GM18858 (cell line): ENCODE measurements at regions not wholly inside any gene's neighbourhood (a gene's known extent, or its start where the extent isn't known, plus 50 kb on each side); places are given as distances from the start of the nearest gene placed in this dataset.
"Not testable (repeated sequence)": the region's sequence is repeated elsewhere in the genome, so short reads cannot be mapped to it uniquely, and the experiment has no call there.

Source experiments
- ATAC-seq: cut with Tn5 transposase; IDR thresholded peaks from one replicate; pipeline ENCODE4 v1.9.1; 2021; ENCODE audit not compliant: unreplicated experiment

DNA sequence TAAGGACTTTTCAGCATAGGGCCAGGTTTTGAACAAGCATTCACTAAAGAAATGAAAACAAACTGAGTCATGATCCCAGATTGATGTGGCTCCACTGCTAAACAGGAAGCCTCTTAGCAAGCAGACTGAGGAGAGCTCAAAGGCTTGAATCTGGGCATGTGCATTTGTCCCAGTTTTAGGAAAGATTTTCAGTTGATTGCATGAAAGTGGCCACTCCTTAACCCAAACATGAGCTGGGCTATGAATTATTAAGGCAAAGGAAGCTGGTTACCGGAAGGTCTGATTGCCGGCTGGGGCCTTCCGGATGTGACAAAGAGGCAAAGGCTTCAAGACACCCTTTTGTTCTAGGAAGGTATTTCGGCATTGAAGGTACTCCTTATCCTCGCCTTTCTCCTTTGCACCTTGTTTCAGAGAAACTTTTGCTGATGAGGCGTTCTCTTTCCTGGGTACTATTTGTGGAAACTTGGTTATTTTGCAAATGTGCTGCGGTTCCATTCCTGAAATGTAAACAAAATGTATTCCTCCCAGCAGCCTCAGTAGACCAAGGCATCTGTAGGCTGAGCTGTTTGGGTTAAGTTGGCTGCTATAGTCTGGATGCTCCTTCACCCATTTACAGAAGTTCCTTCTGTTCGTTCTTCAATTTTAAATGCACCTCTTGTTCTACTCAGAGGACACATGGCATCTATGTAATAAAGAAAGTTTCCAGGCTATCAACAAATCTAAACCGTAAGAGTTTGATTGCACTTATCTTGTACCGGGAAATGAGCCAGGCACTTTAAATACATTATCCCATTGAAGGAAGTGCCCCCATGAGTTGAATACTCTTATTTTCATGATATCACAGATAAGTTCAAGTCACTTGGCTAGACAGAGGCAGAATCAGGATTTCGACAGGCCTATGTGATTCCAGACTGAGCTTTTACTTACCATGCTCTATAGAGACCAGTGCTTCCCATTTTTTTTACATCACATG lies 115.6 kb upstream of the METAP2 start:
- no peak for ATAC-seq

DNA sequence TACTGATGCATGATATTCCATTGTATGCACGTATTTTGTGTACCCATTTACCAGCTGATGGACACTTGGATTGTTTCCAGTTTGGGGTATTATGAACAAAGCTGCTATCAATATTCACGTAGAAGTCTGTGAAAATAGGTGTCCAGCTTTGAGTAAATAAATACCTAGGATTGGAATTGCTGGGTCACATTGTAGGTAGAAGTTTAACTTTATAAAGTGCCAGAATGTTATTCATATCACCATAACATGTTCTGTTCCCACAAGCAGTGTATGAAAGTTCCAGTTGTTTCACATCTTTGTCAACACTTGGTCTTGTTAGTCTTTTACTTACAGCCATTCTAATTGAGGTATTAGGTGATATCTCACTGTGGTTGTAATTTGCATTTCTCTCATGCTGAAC lies 108.0 kb upstream of the METAP2 start:
- no peak for ATAC-seq

DNA sequence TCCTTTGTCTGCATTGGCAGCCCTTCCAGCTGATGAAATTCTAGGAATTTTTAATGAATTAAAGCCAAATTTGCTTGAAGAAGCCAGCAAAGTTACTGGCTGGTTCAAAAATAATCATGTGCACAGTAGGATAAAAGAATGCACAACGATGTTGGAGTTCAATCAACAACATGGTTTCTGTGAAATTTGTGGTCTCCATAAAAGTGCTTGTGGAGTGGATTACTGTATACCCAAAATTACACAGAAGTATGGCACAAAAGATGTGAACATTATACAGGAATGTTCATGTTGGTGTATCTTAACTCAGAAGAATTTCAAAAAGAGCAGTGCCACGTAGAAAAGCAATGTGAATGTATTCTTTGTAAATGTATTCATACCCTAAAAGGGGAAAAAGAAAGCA lies 105.0 kb upstream of the METAP2 start:
- no peak for ATAC-seq

DNA sequence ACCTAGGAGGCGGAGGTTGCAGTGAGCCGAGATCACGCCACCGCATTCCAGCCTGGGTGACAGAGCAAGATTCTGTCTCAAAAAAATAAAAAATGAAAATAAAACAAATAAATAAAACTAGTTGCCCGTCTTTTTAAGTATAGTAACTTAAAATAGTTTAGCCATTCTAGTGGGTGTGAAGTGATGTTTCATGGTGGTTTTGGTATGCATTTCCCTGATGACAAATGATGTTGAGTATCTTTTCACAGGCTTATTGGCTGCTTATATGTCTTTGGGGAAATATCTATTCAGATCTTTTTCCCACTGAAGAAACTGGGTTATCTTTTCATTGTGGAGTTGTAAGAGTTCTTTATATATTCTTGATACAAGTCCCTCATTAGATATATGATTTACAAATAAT lies 102.4 kb upstream of the METAP2 start:
- ATAC-seq: no peak

DNA sequence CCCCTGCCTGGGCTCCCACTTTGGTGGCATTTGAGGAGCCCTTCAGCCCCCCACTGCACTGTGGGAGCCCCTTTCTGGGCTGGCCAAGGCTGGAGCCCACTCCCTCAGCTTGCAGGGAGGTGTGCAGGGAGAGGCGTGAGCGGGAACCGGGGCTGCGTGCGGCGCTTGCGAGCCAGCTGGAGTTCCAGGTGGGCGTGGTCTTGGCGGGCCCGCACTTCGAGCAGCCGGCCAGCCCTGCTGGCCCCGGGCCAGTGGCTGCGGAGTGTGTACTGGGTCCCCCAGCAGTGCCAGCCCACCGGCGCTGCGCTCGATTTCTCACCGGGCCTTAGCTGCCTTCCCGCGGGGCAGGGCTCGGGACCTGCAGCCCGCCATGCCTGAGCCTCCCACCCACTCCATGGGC lies 94.5 kb upstream of the METAP2 start:
- ATAC-seq: not testable (repeated sequence)

DNA sequence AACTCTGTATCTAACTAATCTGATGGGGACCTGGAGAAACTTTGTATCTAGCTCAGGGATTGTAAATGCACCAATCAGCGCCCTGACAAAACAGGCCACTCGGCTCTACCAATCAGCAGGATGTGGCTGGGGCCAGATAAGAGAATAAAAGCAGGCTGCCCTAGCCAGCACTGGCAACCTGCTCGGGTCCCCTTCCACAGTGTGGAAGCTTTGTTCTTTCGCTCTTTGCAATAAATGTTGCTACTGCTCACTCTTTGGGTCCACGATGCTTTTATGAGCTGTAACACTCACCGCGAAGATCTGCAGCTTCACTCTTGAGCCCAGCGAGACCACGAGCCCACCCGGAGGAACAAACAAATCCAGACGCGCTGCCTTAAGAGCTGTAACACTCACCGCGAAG lies 93.6 kb upstream of the METAP2 start:
- not testable (repeated sequence) for ATAC-seq

DNA sequence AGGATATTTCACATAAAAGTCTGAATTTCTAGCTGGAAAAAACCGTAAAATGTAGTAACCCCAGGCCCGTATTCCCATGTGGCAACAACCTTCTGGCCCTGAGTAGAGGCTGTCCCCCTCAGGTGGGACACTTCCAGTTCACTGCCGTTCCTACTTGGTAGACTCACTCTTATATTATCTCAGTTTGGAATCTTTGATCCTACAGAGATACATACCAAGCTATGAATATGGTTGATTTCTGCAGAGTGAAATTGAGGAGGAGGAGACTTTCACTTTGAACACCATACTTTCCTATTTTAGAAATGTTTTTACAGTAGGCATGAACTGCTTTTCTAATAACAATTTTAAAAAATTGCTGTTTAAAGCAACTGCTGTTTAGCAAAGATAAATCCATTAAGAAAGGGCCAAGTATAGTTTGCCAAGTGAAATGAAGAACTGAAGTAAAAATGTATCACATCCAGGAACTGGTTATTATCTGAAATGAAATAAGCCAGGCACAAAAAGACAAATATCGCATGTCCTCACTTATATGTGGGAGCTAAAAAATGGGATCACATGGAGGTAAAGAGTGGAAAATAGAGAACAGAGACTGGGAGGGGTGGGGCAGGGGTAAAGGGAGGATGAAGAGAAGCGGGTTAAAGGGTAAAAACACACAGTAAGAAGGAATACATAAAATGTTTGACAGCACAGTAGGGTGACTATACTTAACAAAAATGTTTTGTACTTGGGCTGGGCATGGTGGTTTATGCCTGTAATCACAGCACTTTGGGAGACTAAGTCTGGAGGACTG lies 92.8 kb upstream of the METAP2 start:
- ATAC-seq: no peak

DNA sequence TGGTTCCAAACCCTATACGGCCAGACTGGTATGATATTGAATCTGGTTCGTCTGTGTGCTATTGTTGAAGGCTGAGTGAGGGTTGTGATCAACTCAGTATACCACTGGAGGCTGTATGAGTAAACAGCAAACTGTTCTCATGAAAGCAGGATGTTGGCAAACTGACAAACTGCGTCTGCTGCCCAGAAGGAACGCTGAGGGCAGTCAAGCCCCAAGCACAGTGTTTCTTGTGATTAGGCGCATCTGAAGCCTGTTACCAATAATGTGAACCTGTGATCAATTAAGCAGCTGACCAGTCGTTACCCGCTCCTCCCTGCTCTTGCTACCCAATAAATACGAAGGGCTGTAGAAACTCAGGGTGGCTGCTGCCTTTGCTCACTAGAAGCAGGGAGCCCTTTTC lies 90.0 kb upstream of the METAP2 start:
- ATAC-seq: not testable (repeated sequence)

DNA sequence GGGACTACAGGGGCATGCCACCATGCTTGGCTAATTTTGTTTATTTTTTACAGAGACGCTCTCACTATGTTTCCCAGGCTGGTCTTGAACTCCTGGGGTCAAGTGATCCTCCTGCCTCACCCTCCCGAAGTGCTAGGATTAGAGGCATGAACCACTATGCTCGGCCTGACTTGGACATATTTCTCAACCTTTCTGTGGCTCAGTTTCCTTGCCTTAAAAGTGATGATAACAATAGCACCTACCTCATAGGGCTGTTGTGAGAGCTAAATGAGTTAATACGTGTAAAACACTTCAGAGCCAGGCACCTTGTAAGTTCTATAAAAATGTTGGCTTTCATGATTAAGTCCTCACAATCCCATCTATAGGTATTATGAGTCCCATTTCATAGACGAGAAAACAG lies 89.2 kb upstream of the METAP2 start:
- ATAC-seq: no peak

DNA sequence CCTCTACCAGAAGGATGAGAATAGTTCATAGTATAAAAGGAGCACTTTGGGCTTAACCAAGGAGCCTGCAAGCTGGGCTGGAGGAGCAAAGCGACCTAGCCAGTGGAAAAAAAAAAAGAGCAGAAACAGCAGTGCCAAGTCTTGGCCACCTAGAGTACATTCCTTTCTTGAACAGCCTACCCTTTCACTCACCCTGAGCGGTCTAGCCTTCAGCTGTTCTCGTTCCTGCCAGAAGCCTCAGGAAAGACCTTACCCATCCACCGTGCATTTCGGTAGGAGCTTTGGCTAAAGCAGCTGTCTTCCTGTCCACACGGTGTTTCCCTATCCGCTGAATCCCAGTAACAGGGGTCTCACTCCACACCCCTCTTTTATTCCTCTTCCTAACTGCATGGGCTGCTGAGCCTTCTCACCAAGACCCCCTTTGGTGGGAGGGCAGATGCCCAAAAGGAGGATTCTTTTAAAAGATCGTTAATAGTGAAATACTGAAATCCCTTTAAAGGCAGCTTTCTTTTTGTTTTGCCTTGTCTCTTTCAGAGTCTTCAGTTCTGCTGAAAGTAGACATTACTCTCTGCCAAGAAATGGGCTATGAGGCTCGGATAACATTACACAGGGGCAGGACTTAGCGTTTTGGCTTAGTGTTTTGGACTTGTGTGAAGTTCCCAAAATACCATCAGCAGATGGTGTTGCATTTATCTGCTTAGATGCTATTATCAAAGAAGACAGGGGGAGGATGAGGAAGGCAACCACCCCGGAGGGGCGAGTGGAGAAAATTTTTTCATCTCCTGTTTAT lies 88.5 kb upstream of the METAP2 start:
- no peak for ATAC-seq

DNA sequence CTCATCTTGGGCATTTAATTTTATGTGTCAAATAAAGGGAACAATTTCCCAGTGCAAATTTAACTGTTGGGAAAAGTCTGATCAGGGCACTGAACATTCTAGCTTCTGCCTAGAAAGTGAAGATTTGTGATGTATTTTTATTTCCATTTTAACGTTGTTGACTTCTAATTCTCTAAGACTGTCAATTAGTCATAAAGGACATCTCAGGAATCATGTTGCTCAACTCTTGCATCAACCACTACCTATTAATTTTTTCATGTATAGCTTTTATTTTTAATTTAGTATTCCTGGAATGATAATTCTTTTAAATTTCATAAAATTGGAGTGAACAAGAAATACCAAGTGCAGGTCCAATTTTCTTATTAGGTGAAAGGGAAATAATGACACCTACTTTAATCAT lies 87.9 kb upstream of the METAP2 start:
- no peak for ATAC-seq

DNA sequence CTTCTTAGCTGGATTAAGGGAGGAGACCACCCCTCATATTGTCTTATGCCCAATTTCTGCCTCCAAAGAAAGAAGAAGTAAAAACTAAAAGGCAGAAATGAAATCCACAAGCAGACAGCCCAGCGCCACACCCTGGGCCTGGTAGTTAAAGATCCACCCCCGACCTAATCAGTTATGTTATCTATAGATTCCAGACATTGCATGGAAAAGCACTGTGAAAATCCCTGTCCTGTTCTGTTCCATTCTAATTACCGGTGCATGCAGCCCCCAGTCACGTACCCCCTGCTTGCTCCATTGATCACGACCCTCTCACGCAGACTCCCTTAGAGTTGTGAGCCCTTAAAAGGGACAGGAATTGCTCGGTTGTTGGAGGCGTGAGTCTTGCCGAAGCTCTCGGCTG lies 85.7 kb upstream of the METAP2 start:
- not testable (repeated sequence) for ATAC-seq

DNA sequence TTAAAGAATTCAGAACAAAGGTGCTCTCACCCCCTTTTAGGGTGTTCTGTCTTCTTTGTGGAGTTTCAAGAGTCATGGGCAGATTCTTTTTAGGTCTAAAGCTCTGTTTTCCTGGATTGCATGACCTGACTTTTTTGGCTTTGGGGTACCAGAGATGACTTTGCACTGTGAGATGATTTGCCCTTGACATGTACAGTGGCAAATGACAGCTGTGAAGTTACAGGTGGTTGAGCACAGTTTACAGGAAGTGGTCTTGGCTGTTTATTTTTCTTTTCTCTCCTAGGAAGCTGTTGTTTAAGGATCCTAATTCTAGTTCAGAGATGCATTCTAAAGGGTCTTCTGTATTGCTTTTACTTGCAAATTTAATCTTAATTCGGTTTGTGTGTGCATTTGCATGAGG lies 83.8 kb upstream of the METAP2 start:
- ATAC-seq: peak; percentile 68

DNA sequence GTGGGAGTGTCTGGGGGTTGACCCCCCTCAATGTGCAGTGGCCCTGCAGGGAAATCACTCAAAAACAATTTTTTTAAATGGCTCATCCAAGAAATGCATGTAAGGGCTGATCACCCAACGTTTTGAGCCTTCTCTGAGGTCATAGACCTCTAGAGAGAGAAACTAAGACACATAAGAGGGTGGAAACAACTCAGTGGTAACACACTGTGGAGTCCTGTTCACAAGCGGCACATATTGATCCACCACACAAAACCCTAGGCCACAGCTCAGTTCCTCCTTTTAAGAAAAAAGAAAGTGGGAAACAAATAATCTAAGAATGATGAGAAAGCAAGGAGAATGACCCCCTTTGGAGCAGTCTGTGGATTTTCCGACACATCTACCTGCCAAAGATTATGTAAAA lies 83.0 kb upstream of the METAP2 start:
- no peak for ATAC-seq

DNA sequence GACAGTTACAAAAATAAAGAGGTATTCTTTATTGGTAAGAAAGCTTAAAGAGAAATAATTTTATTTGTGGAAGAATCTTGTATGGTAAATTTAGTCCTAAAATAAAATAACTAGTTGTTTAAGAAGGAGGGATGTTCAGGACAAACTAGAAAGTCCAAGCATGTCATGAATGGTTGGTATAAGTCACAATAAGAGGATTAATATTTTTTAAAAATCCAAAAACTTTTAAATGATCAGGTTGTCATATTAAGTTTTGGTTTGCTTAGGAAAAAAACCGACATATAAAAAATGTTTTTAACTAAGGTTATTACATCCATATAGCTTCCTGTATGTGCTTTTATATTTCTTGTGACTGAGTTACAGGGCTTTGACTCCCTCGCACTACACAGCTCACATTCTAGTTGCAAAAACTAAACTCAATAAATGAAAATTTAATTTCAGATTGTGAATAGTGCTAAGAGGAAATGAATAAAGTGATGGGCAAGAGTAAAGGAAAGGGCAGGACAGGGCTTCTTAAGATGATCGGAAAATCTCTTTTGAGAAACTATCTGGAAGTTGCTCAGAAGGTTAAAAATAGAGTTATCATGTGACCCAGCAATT lies 80.7 kb upstream of the METAP2 start:
- ATAC-seq: no peak

DNA sequence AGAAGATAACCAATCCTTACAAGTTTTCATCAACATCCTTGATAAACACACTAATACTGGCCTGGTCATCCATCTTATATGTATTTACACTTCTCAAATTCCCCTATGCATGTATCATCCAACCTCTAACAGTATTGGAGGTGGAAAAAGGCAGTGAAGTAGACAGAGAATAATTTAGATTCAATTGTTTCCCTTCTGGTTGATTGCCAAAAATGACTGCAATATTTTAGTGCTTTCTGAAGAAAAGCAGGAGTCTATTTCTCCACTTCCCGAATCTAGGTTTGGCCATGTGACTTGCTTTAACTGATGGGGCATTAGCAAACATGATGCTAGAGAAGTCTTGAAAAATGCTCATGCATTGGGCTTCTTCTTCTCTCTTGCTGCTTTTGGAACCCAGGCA lies 78.3 kb upstream of the METAP2 start:
- ATAC-seq: no peak

DNA sequence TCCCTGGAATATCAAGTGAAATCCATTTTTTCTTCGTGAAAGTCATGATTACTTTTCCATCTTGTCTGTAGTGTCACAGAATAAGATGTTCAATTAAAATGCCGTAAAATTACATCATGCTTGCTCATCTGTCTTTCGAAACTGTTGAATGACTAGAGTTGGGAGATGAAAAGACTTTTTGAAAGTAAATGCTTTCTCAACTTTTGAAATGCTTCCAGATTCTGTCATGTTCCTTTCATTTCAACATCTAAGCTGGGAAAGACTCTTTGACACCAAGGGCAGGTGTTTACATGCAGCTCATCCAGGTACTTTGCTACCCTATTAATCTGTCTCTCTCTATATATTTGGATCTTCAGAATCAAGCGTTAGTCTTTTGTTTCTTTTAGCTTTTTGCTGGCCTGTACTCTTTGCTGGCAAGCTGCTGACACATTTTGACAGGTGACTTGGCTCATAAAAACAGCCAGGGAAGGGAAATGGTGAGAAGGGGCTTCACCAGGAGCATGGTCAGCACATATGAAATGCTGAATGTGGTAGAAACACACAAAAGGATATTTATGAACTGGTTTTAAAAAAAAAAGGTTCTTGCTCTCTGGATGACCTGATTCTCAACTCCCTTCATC lies 77.0 kb upstream of the METAP2 start:
- ATAC-seq: no peak

DNA sequence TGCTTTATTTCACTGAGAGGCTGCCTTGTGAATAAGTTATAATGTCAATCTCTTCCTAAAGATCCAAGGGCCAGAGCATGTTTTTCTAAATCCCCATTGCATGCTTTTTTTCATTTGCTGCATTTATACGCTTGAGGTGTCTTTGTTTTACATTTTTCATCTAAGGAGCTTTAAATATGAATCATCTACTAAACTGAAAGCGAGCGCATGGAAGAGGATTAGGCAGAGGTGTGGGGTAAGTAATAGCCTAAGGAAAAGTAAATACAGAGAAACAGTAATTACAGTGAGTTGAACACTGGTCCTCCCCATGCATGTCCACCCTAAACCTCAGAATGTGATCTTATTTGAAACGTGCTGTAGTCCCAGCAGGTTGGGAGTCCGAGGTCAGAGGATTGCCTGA lies 76.4 kb upstream of the METAP2 start:
- ATAC-seq: no peak

DNA sequence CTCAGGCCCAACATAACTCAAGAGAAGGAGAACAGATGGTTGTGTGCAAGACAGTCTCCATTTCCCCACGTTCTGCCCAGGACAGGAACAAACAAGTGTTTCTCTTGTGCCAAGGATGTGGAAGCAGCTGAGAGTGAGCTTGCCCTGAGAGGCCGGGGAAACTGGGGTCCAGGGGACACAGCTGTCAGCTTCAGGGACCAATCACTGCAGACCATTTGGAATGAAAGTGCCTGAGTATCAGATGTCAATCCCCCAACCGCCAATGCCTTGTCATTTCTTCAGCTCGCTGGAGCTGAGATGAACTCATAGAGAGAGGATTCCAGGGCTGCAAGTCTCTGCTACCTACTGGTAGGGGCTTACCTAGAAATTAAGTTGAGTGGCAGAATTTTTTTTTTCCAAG lies 71.9 kb upstream of the METAP2 start:
- ATAC-seq: no peak

DNA sequence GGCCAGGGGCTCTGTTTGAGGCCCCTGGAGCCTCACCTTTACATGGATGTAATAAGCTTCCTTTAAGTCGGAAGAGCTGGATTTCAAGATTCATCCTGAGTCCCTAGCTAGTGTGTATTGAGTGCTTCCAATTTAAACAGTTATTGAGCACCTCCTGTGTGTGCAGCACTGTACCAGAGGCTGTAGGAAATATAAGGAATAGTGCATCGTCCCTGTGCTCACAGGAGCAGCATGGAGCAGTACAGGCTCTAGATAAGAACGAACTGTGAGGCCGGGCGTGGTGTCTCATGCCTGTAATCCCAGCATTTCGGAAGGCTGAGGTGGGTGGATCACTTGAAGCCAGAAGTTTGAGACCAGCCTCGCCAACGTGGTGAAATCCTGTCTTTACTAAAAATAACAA lies 65.8 kb upstream of the METAP2 start:
- no peak for ATAC-seq

DNA sequence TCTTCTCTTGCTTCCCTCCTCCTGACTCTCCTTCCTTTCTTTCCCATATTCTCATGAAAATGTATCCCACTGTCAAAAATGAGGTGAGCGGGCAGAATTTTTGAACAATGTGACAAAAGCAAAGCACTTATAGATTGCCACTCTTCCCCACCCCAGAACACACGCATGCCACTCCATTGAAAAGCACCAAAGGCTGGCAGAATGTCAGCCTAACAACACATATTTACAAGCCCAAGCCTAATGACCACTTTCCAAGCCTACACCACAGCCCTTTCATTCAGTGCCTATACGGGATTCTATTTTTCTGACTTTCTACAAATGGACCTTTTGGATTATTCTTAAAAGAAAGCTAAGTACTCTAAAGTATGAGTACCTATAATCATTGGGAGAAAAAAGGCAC lies 62.9 kb upstream of the METAP2 start:
- ATAC-seq: no peak
